HL-60 (cell line): ENCODE measurements at regions not wholly inside any gene's neighbourhood (a gene's known extent, or its start where the extent isn't known, plus 50 kb on each side); places are given as distances from the start of the nearest gene placed in this dataset.

ENCODE experiments used
- DNase-seq, 2 experiments: peaks; one replicate each; pipeline ENCODE4 v3.0.0-alpha.2; 2010 to 2020; ENCODE audit warnings: low read depth in 1 of 2, low spot score in 1 of 2
- H3K27ac ChIP-seq: fragments of 250-450 bp; sonication (Bioruptor Pico); replicated peaks from 2 replicates; pipeline ENCODE4 v1.5.1; 2020; ENCODE audit warnings: mild to moderate bottlenecking, moderate library complexity
- H3K27me3 ChIP-seq: fragments of 250-450 bp; sonication (Bioruptor Pico); 2 replicates; pipeline ENCODE4 v1.5.1; 2021; ENCODE audit warnings: mild to moderate bottlenecking, moderate library complexity; ENCODE audit not compliant: insufficient read depth, poor library complexity, severe bottlenecking
- H3K4me3 ChIP-seq: replicated peaks from 2 replicates; pipeline ENCODE4 v1.5.1; 2011; ENCODE audit warnings: mild to moderate bottlenecking, control low read depth, low read length; ENCODE audit not compliant: insufficient read depth
- CTCF ChIP-seq: IDR thresholded peaks from one replicate; pipeline ENCODE4 v1.5.1; 2011; ENCODE audit warnings: low read length, control low read depth, inconsistent platforms; ENCODE audit not compliant: insufficient read depth
- GABPA ChIP-seq: IDR thresholded peaks from 2 replicates; pipeline ENCODE4 v1.6.1; 2012; ENCODE audit warnings: low read depth
- POLR2AphosphoS5 ChIP-seq: IDR thresholded peaks from 2 replicates; pipeline ENCODE4 v1.6.1; 2012; ENCODE audit warnings: low read depth
- REST ChIP-seq: IDR thresholded peaks from 2 replicates; pipeline ENCODE4 v1.6.1; 2012; ENCODE audit warnings: low read depth; ENCODE audit not compliant: insufficient replicate concordance
- SPI1 ChIP-seq: IDR thresholded peaks from 2 replicates; pipeline ENCODE4 v1.6.1; 2012; ENCODE audit warnings: low read depth, mild to moderate bottlenecking, borderline replicate concordance

GRCh38 chr2:8563814-8564474, 117.9 kb upstream of the ID2 start:
- TF ChIP-seq POLR2AphosphoS5 (no peak), SPI1 (no peak), REST (no peak), CTCF (no peak), GABPA (no peak)
- no peak for DNase-seq

GRCh38 chr2:8564475-8564874, 117.4 kb upstream of the ID2 start:
- DNase-seq: no peak
- TF ChIP-seq CTCF (no peak), SPI1 (no peak), GABPA (no peak), REST (no peak), POLR2AphosphoS5 (no peak)
- Histone ChIP-seq H3K27ac (no peak overlapping the region), H3K4me3 (no peak overlapping the region), H3K27me3 (no peaks in the 10 kb centered on the region)

More at GRCh38 chr2:8563814-8564474, 117.9 kb upstream of the ID2 start:
- no peak overlapping the region for H3K4me3 ChIP-seq
- no peak overlapping the region for H3K27ac ChIP-seq
- H3K27me3 ChIP-seq: no peaks in the 10 kb centered on the region

DNA sequence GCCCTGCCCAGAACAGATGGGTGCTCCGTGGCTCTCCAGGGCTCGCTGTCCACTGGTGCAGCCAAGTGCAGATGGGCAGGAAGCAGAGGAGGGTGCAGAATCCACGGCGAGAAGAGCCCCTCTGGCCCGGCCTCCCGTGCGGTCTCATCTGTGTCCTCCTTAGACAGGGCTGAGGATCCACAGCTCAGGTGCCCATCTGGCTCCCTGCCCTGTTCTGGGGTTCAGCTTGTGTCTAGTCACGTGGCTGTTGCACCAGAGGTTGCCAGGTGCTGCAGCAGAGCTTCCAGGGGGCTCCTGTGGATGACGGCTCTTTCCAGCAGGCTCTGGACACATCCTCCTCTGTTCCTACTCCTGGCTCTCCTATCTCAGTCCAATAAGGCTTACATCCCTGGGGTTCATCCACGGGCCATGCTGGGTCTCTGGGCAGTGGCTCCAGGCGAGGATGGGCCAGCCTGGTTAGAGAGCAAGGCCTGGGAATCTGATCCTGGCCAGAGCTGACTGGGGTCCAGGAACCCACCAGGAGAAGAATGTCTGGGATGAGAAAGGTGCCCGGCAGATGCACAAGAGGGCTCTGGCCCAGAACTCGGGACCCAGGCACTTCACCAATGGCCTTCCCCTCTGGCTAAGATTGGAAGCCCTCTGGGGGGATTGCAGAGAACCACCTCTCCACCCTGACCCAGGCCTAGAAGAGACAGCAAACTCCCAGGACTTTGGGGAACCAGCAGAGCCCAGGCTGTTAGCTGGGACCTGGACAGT, 116.3 kb upstream of the ID2 start:
- TF ChIP-seq GABPA: no peak
- no peak for TF ChIP-seq CTCF
- TF ChIP-seq SPI1: no peak
- TF ChIP-seq POLR2AphosphoS5: no peak
- no peak for TF ChIP-seq REST
- Histone ChIP-seq H3K27ac (no peak overlapping the region), H3K4me3 (no peak overlapping the region), H3K27me3 (no peaks in the 10 kb centered on the region)
- DNase-seq: no peak
